ENCODE measurements at regions not wholly inside any gene's neighbourhood (a gene's known extent, or its start where the extent isn't known, plus 50 kb on each side); places are given as distances from the start of the nearest gene placed in this dataset.

DNA sequence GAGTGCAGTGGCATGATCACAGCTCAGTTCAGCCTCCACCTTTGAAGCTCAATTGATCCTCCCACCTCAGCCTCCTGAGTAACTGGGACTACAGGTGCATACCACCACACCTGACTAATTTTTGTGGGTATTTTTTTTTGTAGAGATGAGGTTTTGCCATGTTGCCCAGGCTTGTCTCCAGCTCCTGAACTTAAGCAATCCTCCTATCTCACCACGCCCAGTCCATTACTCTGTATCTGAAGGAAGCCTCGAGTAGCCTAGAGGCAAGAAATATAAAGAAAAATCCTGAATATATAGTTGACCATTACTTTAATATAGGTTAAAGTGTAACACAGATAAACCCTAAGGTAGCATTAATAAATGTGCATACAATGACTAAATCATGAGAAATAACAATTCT lies 686.8 kb upstream of the PIK3C3 start:
- in situ Hi-C loops (cut with MboI) = no loop called here
- CTCF ChIA-PET = no interaction called here

More for the DNA sequence above, 686.8 kb upstream of the PIK3C3 start:
- Histone ChIP-seq H3K79me2 (ENCODE audit: control insufficient read depth, insufficient read depth, low read length) (no peaks in the 10 kb centered on the region), H4K20me1 (ENCODE audit: control insufficient read depth, insufficient read depth) (no peaks in the 10 kb centered on the region), H3K27ac (ENCODE audit: control insufficient read depth, insufficient read depth) (no peak overlapping the region), H2AFZ (ENCODE audit: control insufficient read depth, low read depth, low read length) (no peak overlapping the region), H3K36me3 (ENCODE audit: control insufficient read depth in 2 of 2, insufficient read depth in 2 of 2, low read length in 1 of 2) (no peaks in the 10 kb centered on the region), H3K27me3 (replicated peaks in 1 of 2; ENCODE audit: control insufficient read depth in 2 of 2, insufficient read depth in 2 of 2, low read length in 1 of 2) (no peaks in the 10 kb centered on the region; a peak in 1 of 4 replicates), H3K9ac (ENCODE audit: control insufficient read depth, insufficient read depth, low read length) (no peak overlapping the region), H3K9me3 (replicated peaks; ENCODE audit: control insufficient read depth, insufficient read depth, low read length) (no peaks in the 10 kb centered on the region), H3K4me1 (ENCODE audit: control insufficient read depth, insufficient read depth, low read length) (no peaks in the 10 kb centered on the region), H3K4me3 (no peak overlapping the region), H3K4me2 (ENCODE audit: control insufficient read depth, insufficient read depth) (no peak overlapping the region)
- 0% methylated on average over 2 of the region's 2 CpGs for WGBS (ENCODE audit: insufficient coverage, insufficient replicate concordance, low lambda C conversion rate, missing lambda C conversion rate)
- ATAC-seq = no peak
- FAIRE-seq = no peak
- ChIA-PET SMC1A (ENCODE audit: uncharacterized antibody, unreplicated experiment) (no interaction called here), POLR2A (no interaction called here), RAD21 (ENCODE audit: unreplicated experiment) (no interaction called here)
- TF ChIP-seq NFYB (IDR thresholded peaks at IDR 0.05; ENCODE audit: insufficient read depth, low read depth, low read length) = no peak
- no peak for TF ChIP-seq ZNF384 (IDR thresholded peaks at IDR 0.05; ENCODE audit: borderline replicate concordance, low read depth, low read length)
- TF ChIP-seq RELA (IDR thresholded peaks at IDR 0.05; ENCODE audit: borderline replicate concordance, partially characterized antibody) = no peak
- no peak for TF ChIP-seq HDAC6 (IDR thresholded peaks at IDR 0.05; ENCODE audit: unreplicated experiment)
- no peak for TF ChIP-seq FOXM1 (IDR thresholded peaks at IDR 0.05; ENCODE audit: low read depth, low read length)
- TF ChIP-seq RUNX3 (IDR thresholded peaks at IDR 0.05; ENCODE audit: low read length) = no peak
- TF ChIP-seq CHD2 (IDR thresholded peaks at IDR 0.05; ENCODE audit: borderline replicate concordance, low read depth, low read length) = no peak
- TF ChIP-seq, protein P1, sequence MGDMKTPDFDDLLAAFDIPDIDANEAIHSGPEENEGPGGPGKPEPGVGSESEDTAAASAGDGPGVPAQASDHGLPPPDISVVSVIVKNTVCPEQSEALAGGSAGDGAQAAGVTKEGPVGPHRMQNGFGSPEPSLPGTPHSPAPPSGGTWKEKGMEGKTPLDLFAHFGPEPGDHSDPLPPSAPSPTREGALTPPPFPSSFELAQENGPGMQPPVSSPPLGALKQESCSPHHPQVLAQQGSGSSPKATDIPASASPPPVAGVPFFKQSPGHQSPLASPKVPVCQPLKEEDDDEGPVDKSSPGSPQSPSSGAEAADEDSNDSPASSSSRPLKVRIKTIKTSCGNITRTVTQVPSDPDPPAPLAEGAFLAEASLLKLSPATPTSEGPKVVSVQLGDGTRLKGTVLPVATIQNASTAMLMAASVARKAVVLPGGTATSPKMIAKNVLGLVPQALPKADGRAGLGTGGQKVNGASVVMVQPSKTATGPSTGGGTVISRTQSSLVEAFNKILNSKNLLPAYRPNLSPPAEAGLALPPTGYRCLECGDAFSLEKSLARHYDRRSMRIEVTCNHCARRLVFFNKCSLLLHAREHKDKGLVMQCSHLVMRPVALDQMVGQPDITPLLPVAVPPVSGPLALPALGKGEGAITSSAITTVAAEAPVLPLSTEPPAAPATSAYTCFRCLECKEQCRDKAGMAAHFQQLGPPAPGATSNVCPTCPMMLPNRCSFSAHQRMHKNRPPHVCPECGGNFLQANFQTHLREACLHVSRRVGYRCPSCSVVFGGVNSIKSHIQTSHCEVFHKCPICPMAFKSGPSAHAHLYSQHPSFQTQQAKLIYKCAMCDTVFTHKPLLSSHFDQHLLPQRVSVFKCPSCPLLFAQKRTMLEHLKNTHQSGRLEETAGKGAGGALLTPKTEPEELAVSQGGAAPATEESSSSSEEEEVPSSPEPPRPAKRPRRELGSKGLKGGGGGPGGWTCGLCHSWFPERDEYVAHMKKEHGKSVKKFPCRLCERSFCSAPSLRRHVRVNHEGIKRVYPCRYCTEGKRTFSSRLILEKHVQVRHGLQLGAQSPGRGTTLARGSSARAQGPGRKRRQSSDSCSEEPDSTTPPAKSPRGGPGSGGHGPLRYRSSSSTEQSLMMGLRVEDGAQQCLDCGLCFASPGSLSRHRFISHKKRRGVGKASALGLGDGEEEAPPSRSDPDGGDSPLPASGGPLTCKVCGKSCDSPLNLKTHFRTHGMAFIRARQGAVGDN (IDR thresholded peaks at IDR 0.05) = no peak
- TF ChIP-seq SMAD5 (IDR thresholded peaks at IDR 0.05; ENCODE audit: low read depth) = no peak
- TF ChIP-seq STAT3 (IDR thresholded peaks at IDR 0.05; ENCODE audit: low read depth, low read length) = no peak
- DNase-seq (ENCODE audit: low read depth, low spot score) = no peak
- intact Hi-C loops (cut with micrococcal nuclease; ENCODE audit: unreplicated experiment) = no loop called here
- BruUV-seq (replicated peaks) = no TSS peak

Data from GM12878 (cell line).